ENCODE measurements at regions not wholly inside any gene's neighbourhood (a gene's known extent, or its start where the extent isn't known, plus 50 kb on each side); places are given as distances from the start of the nearest gene placed in this dataset.

GRCh38 chr20:52843425-52843824 is 128.7 kb upstream of the TSHZ2 start:
- Histone ChIP-seq H3K9me3 (ENCODE audit: control insufficient read depth in 1 of 2, insufficient read depth in 1 of 2, low read depth in 1 of 2, low read length in 2 of 2) (peaks cover 0 to 15% of the 10 kb centered on the region in 2 experiments; a peak in 1 of 4 replicates), H3K9ac (ENCODE audit: low read length) (no peak overlapping the region), H3K4me1 (ENCODE audit: control insufficient read depth in 1 of 2, insufficient read depth in 2 of 2, low read length in 2 of 2) (no peaks in the 10 kb centered on the region), H3K9me2 (ENCODE audit: insufficient read depth) (no peaks in the 10 kb centered on the region), H3K36me3 (ENCODE audit: control insufficient read depth in 1 of 2, insufficient read depth in 2 of 2, low read length in 2 of 2) (no peaks in the 10 kb centered on the region), H3K4me3 (replicated peaks in 1 of 2; ENCODE audit: low read depth in 1 of 2, low read length in 2 of 2) (no peak overlapping the region), H3K27ac (ENCODE audit: low read depth, low read length) (no peak overlapping the region), H3K4me2 (ENCODE audit: low read length) (no peak overlapping the region), H3K27me3 (ENCODE audit: insufficient read depth, low read length) (no peaks in the 10 kb centered on the region), H3K79me2 (ENCODE audit: insufficient read depth, low read length) (no peaks in the 10 kb centered on the region), H2AFZ (ENCODE audit: low read depth, low read length, poor library complexity, severe bottlenecking) (no peak overlapping the region), H4K20me1 (ENCODE audit: insufficient read depth) (no peaks in the 10 kb centered on the region)
- POLR2A ChIA-PET = no interaction called here
- TF ChIP-seq ZNF274 (IDR thresholded peaks at IDR 0.05; ENCODE audit: low read depth, low read length) (no peak), JUND (IDR thresholded peaks at IDR 0.05) (no peak), POLR2A (IDR thresholded peaks at IDR 0.05; ENCODE audit: borderline replicate concordance, extremely low read depth, insufficient read depth, insufficient read length) (no peak), EGR1 (IDR thresholded peaks at IDR 0.05; ENCODE audit: low read depth) (no peak), ZFX (IDR thresholded peaks at IDR 0.05) (no peak), TCF7L2 (IDR thresholded peaks at IDR 0.05; ENCODE audit: borderline replicate concordance, extremely low read depth, insufficient read depth, insufficient read length) (no peak), RAD21 (IDR thresholded peaks at IDR 0.05; ENCODE audit: low read depth) (no peak), FOSL1 (IDR thresholded peaks at IDR 0.05; ENCODE audit: low read depth) (no peak), SP1 (IDR thresholded peaks at IDR 0.05; ENCODE audit: low read depth) (no peak), YY1 (IDR thresholded peaks at IDR 0.05; ENCODE audit: extremely low read depth, insufficient replicate concordance, low read depth, low read length) (no peak), EZH2 (IDR thresholded peaks at IDR 0.05) (no peak), ZBTB33 (IDR thresholded peaks at IDR 0.05; ENCODE audit: extremely low read depth, insufficient replicate concordance, low read length) (no peak), POLR2AphosphoS5 (IDR thresholded peaks at IDR 0.05; ENCODE audit: low read depth, low read length) (no peak), ELF1 (IDR thresholded peaks at IDR 0.05; ENCODE audit: borderline replicate concordance, low read depth) (no peak), CEBPB (IDR thresholded peaks at IDR 0.05; ENCODE audit: low read depth) (no peak), CBX3 (IDR thresholded peaks at IDR 0.05; ENCODE audit: low read depth) (no peak), REST (IDR thresholded peaks at IDR 0.05; ENCODE audit: low read depth) (no peak), CTCF (IDR thresholded peaks at IDR 0.05 in 2 of 3, conservative IDR thresholded peaks at IDR 0.05 in 1 of 3; ENCODE audit: borderline replicate concordance in 1 of 3, insufficient read depth in 1 of 3, low read depth in 2 of 3, low read length in 2 of 3) (no peak)
- TF ChIP-seq, protein P1, sequence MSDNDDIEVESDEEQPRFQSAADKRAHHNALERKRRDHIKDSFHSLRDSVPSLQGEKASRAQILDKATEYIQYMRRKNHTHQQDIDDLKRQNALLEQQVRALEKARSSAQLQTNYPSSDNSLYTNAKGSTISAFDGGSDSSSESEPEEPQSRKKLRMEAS (IDR thresholded peaks at IDR 0.05) = no peak
- RAD21 ChIA-PET (ENCODE audit: low non-redundant PET in 1 of 2, low total read pairs in 2 of 2, uncharacterized antibody in 2 of 2, unreplicated experiment in 2 of 2) = no interaction called here
- DNase-seq (ENCODE audit: low read depth, low spot score) = no peak
- intact Hi-C loops (cut with micrococcal nuclease) = no loop called here
- BruUV-seq (replicated peaks) = no TSS peak
- no peak for ATAC-seq
- CTCF ChIA-PET = no interaction called here

Measured in HCT116 (cell line).